SU-DHL-6 (cell line): ENCODE measurements at regions not wholly inside any gene's neighbourhood (a gene's known extent, or its start where the extent isn't known, plus 50 kb on each side); places are given as distances from the start of the nearest gene placed in this dataset.

Experiments
- CTCF ChIP-seq: fragments of 200-600 bp; sonication (generic); IDR thresholded peaks from one replicate; pipeline ENCODE4 v1.5.1; 2017; ENCODE audit warnings: antibody characterized with exemption, mild to moderate bottlenecking, low read length, moderate library complexity; ENCODE audit not compliant: insufficient read depth, poor library complexity, severe bottlenecking
- EZH2phosphoT487 ChIP-seq: fragments of 200-600 bp; sonication (generic), shearing (Covaris generic); conservative IDR thresholded peaks from 2 replicates; pipeline ENCODE4 v1.6.1; 2018; ENCODE audit warnings: mild to moderate bottlenecking, antibody characterized with exemption, low read length, moderate library complexity, mixed read lengths

- no peak for TF ChIP-seq CTCF
- no peak for TF ChIP-seq EZH2phosphoT487
Measured at GRCh38 chr5:6145616-6146237, 232.6 kb downstream of the MED10 start.
